HG03571 (cell line): ENCODE measurements at regions not wholly inside any gene's neighbourhood (a gene's known extent, or its start where the extent isn't known, plus 50 kb on each side); places are given as distances from the start of the nearest gene placed in this dataset.

Experiments
- ATAC-seq: cut with Tn5 transposase; IDR thresholded peaks from one replicate; pipeline ENCODE4 v1.9.1; 2021; ENCODE audit not compliant: unreplicated experiment

- ATAC-seq: no peak
Observed at GRCh38 chr6:101290346-101290745, 103.2 kb upstream of the GRIK2 start.

GRCh38 chr6:101294051-101294638 is 99.4 kb upstream of the GRIK2 start:
- ATAC-seq: no peak

GRCh38 chr6:101294676-101295075 is 98.8 kb upstream of the GRIK2 start:
- ATAC-seq: no peak

- no peak for ATAC-seq
Observed at GRCh38 chr6:101296169-101296960, 97.1 kb upstream of the GRIK2 start.

- no peak for ATAC-seq
Observed at GRCh38 chr6:101302593-101302992, 90.9 kb upstream of the GRIK2 start.

GRCh38 chr6:101303495-101303894 is 90.0 kb upstream of the GRIK2 start:
- no peak for ATAC-seq

- no peak for ATAC-seq
Observed at GRCh38 chr6:101312652-101313051, 80.9 kb upstream of the GRIK2 start.

GRCh38 chr6:101322921-101323320 is 70.6 kb upstream of the GRIK2 start:
- ATAC-seq: no peak

- no peak for ATAC-seq
Observed at GRCh38 chr6:101326411-101326810, 67.1 kb upstream of the GRIK2 start.

GRCh38 chr6:101341926-101342325 is 51.6 kb upstream of the GRIK2 start:
- ATAC-seq: no peak
